ENCODE measurements at regions not wholly inside any gene's neighbourhood (a gene's known extent, or its start where the extent isn't known, plus 50 kb on each side); places are given as distances from the start of the nearest gene placed in this dataset.

DNA sequence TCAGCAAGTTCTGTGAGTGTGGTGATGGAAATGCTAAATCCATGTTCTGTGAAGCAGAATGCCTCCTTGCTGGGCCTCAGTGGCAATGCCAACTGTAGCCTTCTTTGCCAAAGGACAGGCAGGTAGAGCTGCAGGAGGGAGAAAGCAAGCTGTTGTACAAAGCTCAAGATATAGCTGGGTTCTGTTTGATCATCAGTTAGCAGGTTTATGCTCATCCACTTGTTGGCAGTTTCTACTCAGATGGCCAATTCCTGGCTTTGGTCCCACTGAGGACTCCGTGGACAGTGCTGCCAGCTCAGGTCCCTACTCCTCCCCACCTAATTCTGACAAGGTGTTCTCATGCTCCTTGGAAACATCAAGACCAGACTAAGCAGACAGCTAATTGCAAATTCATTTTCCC, 65.1 kb downstream of the PRSS23 start:
- TF ChIP-seq, protein P1, sequence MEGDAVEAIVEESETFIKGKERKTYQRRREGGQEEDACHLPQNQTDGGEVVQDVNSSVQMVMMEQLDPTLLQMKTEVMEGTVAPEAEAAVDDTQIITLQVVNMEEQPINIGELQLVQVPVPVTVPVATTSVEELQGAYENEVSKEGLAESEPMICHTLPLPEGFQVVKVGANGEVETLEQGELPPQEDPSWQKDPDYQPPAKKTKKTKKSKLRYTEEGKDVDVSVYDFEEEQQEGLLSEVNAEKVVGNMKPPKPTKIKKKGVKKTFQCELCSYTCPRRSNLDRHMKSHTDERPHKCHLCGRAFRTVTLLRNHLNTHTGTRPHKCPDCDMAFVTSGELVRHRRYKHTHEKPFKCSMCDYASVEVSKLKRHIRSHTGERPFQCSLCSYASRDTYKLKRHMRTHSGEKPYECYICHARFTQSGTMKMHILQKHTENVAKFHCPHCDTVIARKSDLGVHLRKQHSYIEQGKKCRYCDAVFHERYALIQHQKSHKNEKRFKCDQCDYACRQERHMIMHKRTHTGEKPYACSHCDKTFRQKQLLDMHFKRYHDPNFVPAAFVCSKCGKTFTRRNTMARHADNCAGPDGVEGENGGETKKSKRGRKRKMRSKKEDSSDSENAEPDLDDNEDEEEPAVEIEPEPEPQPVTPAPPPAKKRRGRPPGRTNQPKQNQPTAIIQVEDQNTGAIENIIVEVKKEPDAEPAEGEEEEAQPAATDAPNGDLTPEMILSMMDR (IDR thresholded peaks at IDR 0.05): no peak
- TF ChIP-seq POLR2A (IDR thresholded peaks at IDR 0.05): no peak
- no peak for TF ChIP-seq POLR2AphosphoS5 (IDR thresholded peaks at IDR 0.05)
